K562 (cell line): ENCODE measurements at regions not wholly inside any gene's neighbourhood (a gene's known extent, or its start where the extent isn't known, plus 50 kb on each side); places are given as distances from the start of the nearest gene placed in this dataset.

Source experiments
- POLR2A ChIP-seq: fragments of 450-650 bp; conservative IDR thresholded peaks from 2 replicates; pipeline ENCODE4 v1.6.1; 2016
- TEAD1 ChIP-seq, 2 experiments: fragments of 450-650 bp in 1 of 2; sonication (generic) in 1 of 2; formaldehyde crosslinking; IDR thresholded peaks; 2 replicates each; pipeline versions ENCODE4 v1.4.0 to v1.8.0; 2020 to 2022; ENCODE audit warnings: mild to moderate bottlenecking in 2 of 2, missing genetic modification reagents in 1 of 2
- TF ChIP-seq, protein P1 (sequence below), 3 experiments: IDR thresholded peaks in 2 of 3; conservative IDR thresholded peaks in 1 of 3; 2 replicates each; pipeline ENCODE4 v1.5.1; 2011 to 2012; ENCODE audit warnings: low read length in 3 of 3, mild to moderate bottlenecking in 3 of 3, control low read depth in 2 of 3, improper control_type of control experiment in 1 of 3, inconsistent platforms in 1 of 3, low read depth in 1 of 3, mixed read lengths in 1 of 3, moderate library complexity in 1 of 3; ENCODE audit not compliant: insufficient read depth in 2 of 3

DNA sequence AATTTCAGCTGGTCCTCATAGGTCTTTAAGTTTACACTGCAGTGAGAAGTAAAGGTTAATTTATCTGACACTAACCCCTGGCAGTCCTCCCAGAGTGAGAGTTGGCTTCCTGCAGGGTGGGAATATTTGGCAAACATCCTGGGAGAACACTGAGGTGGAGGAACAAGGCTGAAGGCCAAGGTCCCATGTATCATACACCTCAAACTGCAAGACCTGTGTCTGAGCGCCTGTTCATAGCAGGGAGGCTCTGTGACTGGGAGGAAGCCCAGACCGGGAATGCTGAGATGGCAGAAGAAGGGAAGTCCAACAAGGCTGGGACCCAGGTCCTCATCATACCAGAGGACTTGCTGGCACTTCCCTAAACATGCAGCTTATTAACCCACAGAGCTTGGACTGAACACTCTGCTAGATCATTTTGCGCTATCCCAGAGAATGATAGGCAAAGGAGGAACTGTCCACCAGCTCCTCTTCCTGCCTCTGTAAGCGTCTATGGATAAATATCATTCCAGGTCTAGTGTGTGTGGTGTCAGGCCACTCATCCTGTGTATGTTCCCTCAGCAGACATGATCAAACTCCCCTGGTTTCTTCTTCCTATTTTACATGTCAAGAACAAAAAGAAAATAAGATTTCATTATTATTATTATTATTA, 199.6 kb upstream of the CNOT2 start:
- TF ChIP-seq, protein P1, sequence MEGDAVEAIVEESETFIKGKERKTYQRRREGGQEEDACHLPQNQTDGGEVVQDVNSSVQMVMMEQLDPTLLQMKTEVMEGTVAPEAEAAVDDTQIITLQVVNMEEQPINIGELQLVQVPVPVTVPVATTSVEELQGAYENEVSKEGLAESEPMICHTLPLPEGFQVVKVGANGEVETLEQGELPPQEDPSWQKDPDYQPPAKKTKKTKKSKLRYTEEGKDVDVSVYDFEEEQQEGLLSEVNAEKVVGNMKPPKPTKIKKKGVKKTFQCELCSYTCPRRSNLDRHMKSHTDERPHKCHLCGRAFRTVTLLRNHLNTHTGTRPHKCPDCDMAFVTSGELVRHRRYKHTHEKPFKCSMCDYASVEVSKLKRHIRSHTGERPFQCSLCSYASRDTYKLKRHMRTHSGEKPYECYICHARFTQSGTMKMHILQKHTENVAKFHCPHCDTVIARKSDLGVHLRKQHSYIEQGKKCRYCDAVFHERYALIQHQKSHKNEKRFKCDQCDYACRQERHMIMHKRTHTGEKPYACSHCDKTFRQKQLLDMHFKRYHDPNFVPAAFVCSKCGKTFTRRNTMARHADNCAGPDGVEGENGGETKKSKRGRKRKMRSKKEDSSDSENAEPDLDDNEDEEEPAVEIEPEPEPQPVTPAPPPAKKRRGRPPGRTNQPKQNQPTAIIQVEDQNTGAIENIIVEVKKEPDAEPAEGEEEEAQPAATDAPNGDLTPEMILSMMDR (IDR thresholded peaks at IDR 0.05 in 2 of 3, conservative IDR thresholded peaks at IDR 0.05 in 1 of 3; ENCODE audit: insufficient read depth in 2 of 3, low read depth in 1 of 3, low read length in 3 of 3): no peak
- no peak for TF ChIP-seq TEAD1 (CRISPR knock-in tag; IDR thresholded peaks at IDR 0.05)
- TF ChIP-seq POLR2A: no peak
